H9 (cell line): ENCODE measurements at regions not wholly inside any gene's neighbourhood (a gene's known extent, or its start where the extent isn't known, plus 50 kb on each side); places are given as distances from the start of the nearest gene placed in this dataset.

Experiments used
- DNase-seq: peaks from one replicate; pipeline ENCODE4 v3.0.0-alpha.2; 2017
- H2AFZ ChIP-seq: one replicate; pipeline ENCODE4 v1.6.1; 2013; ENCODE audit warnings: mild to moderate bottlenecking, low read length, control low read depth, moderate library complexity
- H2AK5ac ChIP-seq: 2 replicates; pipeline ENCODE4 v1.6.1; 2013; ENCODE audit warnings: low read length, control low read depth, mixed read lengths; ENCODE audit not compliant: insufficient read length
- H2BK120ac ChIP-seq: one replicate; pipeline ENCODE4 v1.6.1; 2013; ENCODE audit warnings: low read depth, mild to moderate bottlenecking, low read length, control low read depth, inconsistent platforms; ENCODE audit not compliant: poor library complexity, severe bottlenecking
- H2BK12ac ChIP-seq: 2 replicates; pipeline ENCODE4 v1.6.1; 2013; ENCODE audit warnings: low read length, control low read depth, mixed read lengths, low read depth; ENCODE audit not compliant: insufficient read length
- H2BK15ac ChIP-seq: 2 replicates; pipeline ENCODE4 v1.6.1; 2013; ENCODE audit warnings: low read depth, low read length, control low read depth
- H2BK20ac ChIP-seq: one replicate; pipeline ENCODE4 v1.6.1; 2013; ENCODE audit warnings: low read depth, mild to moderate bottlenecking, low read length, control low read depth, inconsistent platforms; ENCODE audit not compliant: poor library complexity, severe bottlenecking
- H2BK5ac ChIP-seq: 2 replicates; pipeline ENCODE4 v1.6.1; 2013; ENCODE audit warnings: low read length, control low read depth, mixed read lengths; ENCODE audit not compliant: insufficient read length
- H3K14ac ChIP-seq: 2 replicates; pipeline ENCODE4 v1.6.1; 2013; ENCODE audit warnings: low read length, control low read depth; ENCODE audit not compliant: insufficient read depth
- H3K18ac ChIP-seq: 2 replicates; pipeline ENCODE4 v1.6.1; 2013; ENCODE audit warnings: low read depth, mild to moderate bottlenecking, mixed read lengths, low read length, control low read depth; ENCODE audit not compliant: insufficient read length
- H3K23ac ChIP-seq: 2 replicates; pipeline ENCODE4 v1.6.1; 2013; ENCODE audit warnings: low read length, control low read depth, mixed read lengths, low read depth; ENCODE audit not compliant: insufficient read length
- H3K23me2 ChIP-seq: 2 replicates; pipeline ENCODE4 v1.6.1; 2013; ENCODE audit warnings: low read depth, mild to moderate bottlenecking, mixed read lengths, low read length, control low read depth; ENCODE audit not compliant: insufficient read length, poor library complexity, severe bottlenecking
- H3K27ac ChIP-seq: 2 replicates; pipeline ENCODE4 v1.5.1; 2013; ENCODE audit warnings: low read length, control low read depth, mixed read lengths, low read depth; ENCODE audit not compliant: insufficient read length
- H3K27me3 ChIP-seq: 2 replicates; pipeline ENCODE4 v1.6.1; 2013; ENCODE audit warnings: low read length, control low read depth, inconsistent platforms; ENCODE audit not compliant: insufficient read depth
- H3K4ac ChIP-seq: 2 replicates; pipeline ENCODE4 v1.6.1; 2013; ENCODE audit warnings: low read depth, mild to moderate bottlenecking, control low read depth, inconsistent platforms, low read length, moderate library complexity
- H3K4me1 ChIP-seq: 2 replicates; pipeline ENCODE4 v1.6.1; 2013; ENCODE audit warnings: low read length, control low read depth, inconsistent platforms; ENCODE audit not compliant: insufficient read depth
- H3K4me2 ChIP-seq: 2 replicates; pipeline ENCODE4 v1.6.1; 2013; ENCODE audit warnings: low read length, control low read depth, mixed read lengths; ENCODE audit not compliant: insufficient read length, insufficient read depth
- H3K56ac ChIP-seq: 2 replicates; pipeline ENCODE4 v1.6.1; 2013; ENCODE audit warnings: low read depth, mild to moderate bottlenecking, mixed read lengths, low read length, control low read depth; ENCODE audit not compliant: insufficient read length
- H3K79me1 ChIP-seq: 2 replicates; pipeline ENCODE4 v1.6.1; 2013; ENCODE audit warnings: low read depth, mild to moderate bottlenecking, moderate library complexity, low read length, control low read depth, inconsistent platforms; ENCODE audit not compliant: insufficient read depth, poor library complexity, severe bottlenecking
- H3K79me2 ChIP-seq: 2 replicates; pipeline ENCODE4 v1.6.1; 2013; ENCODE audit warnings: low read length, control low read depth, inconsistent platforms; ENCODE audit not compliant: insufficient read depth
- H3K9ac ChIP-seq: 2 replicates; pipeline ENCODE4 v1.6.1; 2013; ENCODE audit warnings: low read length, control low read depth, mixed read lengths; ENCODE audit not compliant: insufficient read length; ENCODE audit errors: extremely low read depth
- H3K9me3 ChIP-seq: one replicate; pipeline ENCODE4 v1.6.1; 2013; ENCODE audit warnings: low read depth, low read length, inconsistent platforms; ENCODE audit not compliant: control insufficient read depth
- H3T11ph ChIP-seq: one replicate; pipeline ENCODE4 v1.6.1; 2013; ENCODE audit warnings: mild to moderate bottlenecking, low read length, control low read depth, inconsistent platforms
- H4K20me1 ChIP-seq: one replicate; pipeline ENCODE4 v1.6.1; 2013; ENCODE audit not compliant: control insufficient read depth, insufficient read length, insufficient read depth
- H4K5ac ChIP-seq: 2 replicates; pipeline ENCODE4 v1.6.1; 2013; ENCODE audit warnings: low read depth, mild to moderate bottlenecking, mixed read lengths, low read length, control low read depth; ENCODE audit not compliant: insufficient read length
- H4K8ac ChIP-seq: replicated peaks from 2 replicates; pipeline ENCODE4 v1.6.1; 2013; ENCODE audit warnings: low read length, control low read depth, mixed read lengths, low read depth; ENCODE audit not compliant: insufficient read length
- H4K91ac ChIP-seq: 2 replicates; pipeline ENCODE4 v1.6.1; 2013; ENCODE audit warnings: low read depth, mild to moderate bottlenecking, moderate library complexity, mixed read lengths, low read length, control low read depth; ENCODE audit not compliant: insufficient read length
- H3K27ac Mint-ChIP-seq, 3 experiments: 2 replicates in 2 of 3; 3 replicates in 1 of 3; pipeline ENCODE4 v1.8.0; 2020 to 2021; ENCODE audit warnings: mixed read lengths in 3 of 3, mild to moderate bottlenecking in 1 of 3, moderate library complexity in 1 of 3
- H3K27me3 Mint-ChIP-seq: 2 replicates; pipeline ENCODE4 v1.8.0; 2021; ENCODE audit warnings: low read depth, mild to moderate bottlenecking, moderate library complexity, mixed read lengths
- H3K36me3 Mint-ChIP-seq, 3 experiments: 2 replicates in 2 of 3; 3 replicates in 1 of 3; pipeline ENCODE4 v1.8.0; 2020 to 2021; ENCODE audit warnings: low read depth in 3 of 3, mixed read lengths in 3 of 3; ENCODE audit not compliant: insufficient read depth in 1 of 3
- H3K4me1 Mint-ChIP-seq, 2 experiments: 2 replicates each; pipeline ENCODE4 v1.8.0; 2020; ENCODE audit warnings: mixed read lengths in 2 of 2
- H3K4me3 Mint-ChIP-seq, 2 experiments: 2 replicates in 1 of 2; 3 replicates in 1 of 2; pipeline ENCODE4 v1.8.0; 2020 to 2021; ENCODE audit warnings: mild to moderate bottlenecking in 2 of 2, mixed read lengths in 2 of 2, moderate library complexity in 1 of 2
- H3K9me3 Mint-ChIP-seq, 2 experiments: 2 replicates in 1 of 2; 3 replicates in 1 of 2; pipeline ENCODE4 v1.8.0; 2020; ENCODE audit warnings: mild to moderate bottlenecking in 2 of 2, mixed read lengths in 2 of 2, moderate library complexity in 1 of 2
- TF ChIP-seq, protein P1 (sequence below): fragments of 200-600 bp; sonication (generic); conservative IDR thresholded peaks from 3 replicates; pipeline ENCODE4 v1.8.0; 2021; ENCODE audit warnings: antibody characterized with exemption, mild to moderate bottlenecking

DNA sequence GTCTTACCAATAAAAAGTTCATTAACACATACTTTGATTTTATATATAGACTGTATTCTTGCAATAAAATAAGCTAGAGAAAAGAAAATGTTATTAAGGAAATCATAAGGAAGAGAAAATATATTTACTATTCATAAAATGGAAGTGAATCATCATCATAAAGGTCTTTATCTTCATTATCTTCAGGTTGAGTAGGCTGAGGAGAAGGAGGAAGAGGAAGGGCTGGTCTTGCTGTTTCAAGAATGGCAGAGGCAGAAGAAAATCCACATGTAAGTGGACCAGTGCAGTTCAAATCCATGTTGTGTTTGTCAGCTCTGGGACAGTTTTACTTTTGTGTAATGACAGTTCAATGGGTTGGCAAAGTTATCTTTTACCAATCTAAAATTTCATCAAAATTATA is 609.1 kb upstream of the ANKRD30A start:
- Histone ChIP-seq H2BK120ac (no peak overlapping the region), H3K79me2 (no peaks in the 10 kb centered on the region), H3K79me1 (no peaks in the 10 kb centered on the region), H2BK12ac (no peak overlapping the region), H3K14ac (no peak overlapping the region), H3K9ac (no peak overlapping the region), H3K18ac (no peak overlapping the region), H3T11ph (no peak overlapping the region), H3K56ac (no peak overlapping the region), H2AK5ac (no peak overlapping the region), H2BK15ac (no peak overlapping the region), H3K4ac (no peak overlapping the region), H3K9me3 (no peaks in the 10 kb centered on the region), H3K23ac (no peak overlapping the region), H3K27ac (no peak overlapping the region), H4K5ac (no peak overlapping the region), H3K4me1 (no peaks in the 10 kb centered on the region), H2BK20ac (no peak overlapping the region), H3K4me2 (no peak overlapping the region), H3K27me3 (no peaks in the 10 kb centered on the region), H4K91ac (no peak overlapping the region), H2AFZ (no peak overlapping the region), H3K23me2 (no peaks in the 10 kb centered on the region), H2BK5ac (no peak overlapping the region), H4K8ac (no peak overlapping the region), H4K20me1 (no peaks in the 10 kb centered on the region)
- H3K27me3 Mint-ChIP-seq: no peaks in the 10 kb centered on the region
- DNase-seq: no peak
- no peaks in the 10 kb centered on the region for H3K4me1 Mint-ChIP-seq
- no peak overlapping the region for H3K27ac Mint-ChIP-seq
- H3K4me3 Mint-ChIP-seq: no peak overlapping the region
- H3K36me3 Mint-ChIP-seq: peaks cover 0 to 3% (median 0%) of the 10 kb centered on the region in 3 experiments; a peak in 1 of 7 replicates
- TF ChIP-seq, protein P1, sequence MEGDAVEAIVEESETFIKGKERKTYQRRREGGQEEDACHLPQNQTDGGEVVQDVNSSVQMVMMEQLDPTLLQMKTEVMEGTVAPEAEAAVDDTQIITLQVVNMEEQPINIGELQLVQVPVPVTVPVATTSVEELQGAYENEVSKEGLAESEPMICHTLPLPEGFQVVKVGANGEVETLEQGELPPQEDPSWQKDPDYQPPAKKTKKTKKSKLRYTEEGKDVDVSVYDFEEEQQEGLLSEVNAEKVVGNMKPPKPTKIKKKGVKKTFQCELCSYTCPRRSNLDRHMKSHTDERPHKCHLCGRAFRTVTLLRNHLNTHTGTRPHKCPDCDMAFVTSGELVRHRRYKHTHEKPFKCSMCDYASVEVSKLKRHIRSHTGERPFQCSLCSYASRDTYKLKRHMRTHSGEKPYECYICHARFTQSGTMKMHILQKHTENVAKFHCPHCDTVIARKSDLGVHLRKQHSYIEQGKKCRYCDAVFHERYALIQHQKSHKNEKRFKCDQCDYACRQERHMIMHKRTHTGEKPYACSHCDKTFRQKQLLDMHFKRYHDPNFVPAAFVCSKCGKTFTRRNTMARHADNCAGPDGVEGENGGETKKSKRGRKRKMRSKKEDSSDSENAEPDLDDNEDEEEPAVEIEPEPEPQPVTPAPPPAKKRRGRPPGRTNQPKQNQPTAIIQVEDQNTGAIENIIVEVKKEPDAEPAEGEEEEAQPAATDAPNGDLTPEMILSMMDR: no peak
- peaks cover 0 to 6% of the 10 kb centered on the region in 2 experiments; a peak in 2 of 5 replicates for H3K9me3 Mint-ChIP-seq
